ENCODE measurements at regions not wholly inside any gene's neighbourhood (a gene's known extent, or its start where the extent isn't known, plus 50 kb on each side); places are given as distances from the start of the nearest gene placed in this dataset.

- no peak for DNase-seq (ENCODE audit: low read depth in 6 of 9, low spot score in 9 of 9)
- no peaks in the 10 kb centered on the region for H3K4me1 ChIP-seq (ENCODE audit: control insufficient read depth in 2 of 2, insufficient read depth in 2 of 2, low read length in 2 of 2)
Measured at GRCh38 chr3:159146392-159146791, 344.5 kb downstream of the MFSD1 start.

DNA sequence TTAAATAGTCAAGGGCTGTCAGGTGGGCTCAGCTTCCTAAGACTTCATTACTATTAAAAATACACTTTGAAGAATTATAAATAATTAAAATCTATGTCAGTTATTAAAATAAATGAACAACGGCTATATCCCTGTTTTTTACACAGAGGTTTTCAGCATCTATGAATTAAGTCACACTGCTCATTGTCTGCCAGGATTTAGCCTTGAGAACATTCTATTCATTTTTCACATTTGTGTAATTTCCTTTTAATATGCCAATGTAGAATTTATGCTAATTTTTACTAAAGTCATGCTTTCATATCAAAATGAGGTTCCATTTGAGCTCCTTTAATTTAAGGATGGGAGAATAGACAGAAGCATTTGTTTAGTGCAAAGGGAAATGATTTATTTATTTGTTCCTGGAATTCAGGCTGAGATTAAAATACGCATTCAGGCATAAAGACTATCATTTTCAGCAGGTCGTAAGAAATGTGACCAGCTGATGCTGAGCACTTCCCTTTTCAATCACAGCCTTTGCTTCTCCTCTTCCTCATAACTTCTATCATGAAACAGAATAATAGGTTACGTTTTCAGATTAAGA, 345.1 kb downstream of the MFSD1 start:
- no peak overlapping the region for H3K27ac ChIP-seq (ENCODE audit: low read depth in 1 of 2, low read length in 1 of 2)
- H3K36me3 ChIP-seq (ENCODE audit: control insufficient read depth in 2 of 2, insufficient read depth in 2 of 2, low read length in 1 of 2) = no peaks in the 10 kb centered on the region
- H3K27me3 ChIP-seq (ENCODE audit: control insufficient read depth in 2 of 2, insufficient read depth in 1 of 2, low read length in 1 of 2) = no peaks in the 10 kb centered on the region
- H3K4me3 ChIP-seq (ENCODE audit: low read length in 2 of 2) = no peak overlapping the region
- H3K9me3 ChIP-seq (ENCODE audit: control insufficient read depth in 2 of 2, insufficient read depth in 1 of 2, low read length in 1 of 2) = no peaks in the 10 kb centered on the region
- 77% methylated on average over 4 of the region's 4 CpGs for WGBS
- no peak for DNase-seq (ENCODE audit: low read depth in 6 of 9, low spot score in 9 of 9)
- no peaks in the 10 kb centered on the region for H3K4me1 ChIP-seq (ENCODE audit: control insufficient read depth in 2 of 2, insufficient read depth in 2 of 2, low read length in 2 of 2)

More at GRCh38 chr3:159146392-159146791, 344.5 kb downstream of the MFSD1 start:
- H3K4me3 ChIP-seq (ENCODE audit: low read length in 2 of 2) = no peak overlapping the region
- H3K36me3 ChIP-seq (ENCODE audit: control insufficient read depth in 2 of 2, insufficient read depth in 2 of 2, low read length in 1 of 2) = no peaks in the 10 kb centered on the region
- H3K27me3 ChIP-seq (ENCODE audit: control insufficient read depth in 2 of 2, insufficient read depth in 1 of 2, low read length in 1 of 2) = no peaks in the 10 kb centered on the region
- no peaks in the 10 kb centered on the region for H3K9me3 ChIP-seq (ENCODE audit: control insufficient read depth in 2 of 2, insufficient read depth in 1 of 2, low read length in 1 of 2)
- WGBS = 82% methylated on average over 3 of the region's 3 CpGs
- no peak overlapping the region for H3K27ac ChIP-seq (ENCODE audit: low read depth in 1 of 2, low read length in 1 of 2)

DNA sequence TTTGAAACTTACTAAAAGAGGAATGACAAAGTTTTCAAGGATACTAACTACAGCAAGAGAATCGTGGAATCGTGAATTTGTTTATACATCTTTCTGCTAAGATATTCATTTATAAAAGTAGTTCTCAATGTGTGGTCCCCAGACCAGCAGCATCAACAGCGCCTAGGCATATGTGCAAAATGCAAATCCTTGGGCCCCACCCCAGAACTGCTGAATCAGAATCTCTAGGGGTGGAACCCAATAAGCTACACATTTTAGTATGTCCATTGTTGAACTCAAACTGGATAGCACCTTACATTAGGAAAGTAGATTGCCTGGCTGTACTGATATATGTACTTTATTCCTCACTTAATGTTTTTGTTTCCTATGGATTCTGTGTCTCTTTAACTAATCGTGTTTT, 346.0 kb downstream of the MFSD1 start:
- Histone ChIP-seq H3K27me3 (ENCODE audit: control insufficient read depth in 2 of 2, insufficient read depth in 1 of 2, low read length in 1 of 2) (no peaks in the 10 kb centered on the region), H3K4me1 (ENCODE audit: control insufficient read depth in 2 of 2, insufficient read depth in 2 of 2, low read length in 2 of 2) (no peaks in the 10 kb centered on the region), H3K9me3 (ENCODE audit: control insufficient read depth in 2 of 2, insufficient read depth in 1 of 2, low read length in 1 of 2) (no peaks in the 10 kb centered on the region), H3K27ac (ENCODE audit: low read depth in 1 of 2, low read length in 1 of 2) (no peak overlapping the region), H3K36me3 (ENCODE audit: control insufficient read depth in 2 of 2, insufficient read depth in 2 of 2, low read length in 1 of 2) (no peaks in the 10 kb centered on the region), H3K4me3 (ENCODE audit: low read length in 2 of 2) (no peak overlapping the region)
- DNase-seq (ENCODE audit: low read depth in 6 of 9, low spot score in 9 of 9) = no peak
- WGBS = 91% methylated on average over 4 of the region's 4 CpGs

DNA sequence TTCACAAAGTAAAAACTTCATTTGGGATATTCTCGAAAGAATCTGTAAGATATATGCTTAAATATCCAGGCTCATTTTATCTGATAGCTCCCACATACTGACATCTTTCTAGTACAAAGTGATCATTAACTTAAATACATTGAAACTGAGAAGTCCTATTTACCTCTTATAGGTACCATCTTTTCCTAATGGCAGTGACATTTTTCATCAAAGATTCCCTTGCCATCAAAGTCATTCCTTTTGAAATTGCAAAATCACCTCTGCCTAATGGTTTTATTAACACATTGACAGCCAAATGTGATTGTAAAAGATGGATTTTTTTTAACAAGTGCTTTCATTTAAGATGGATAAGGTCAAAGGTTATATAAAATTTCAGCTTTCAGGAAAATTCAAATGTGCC, 346.6 kb downstream of the MFSD1 start:
- no peaks in the 10 kb centered on the region for H3K9me3 ChIP-seq (ENCODE audit: control insufficient read depth in 2 of 2, insufficient read depth in 1 of 2, low read length in 1 of 2)
- no peak for DNase-seq (ENCODE audit: low read depth in 6 of 9, low spot score in 9 of 9)
- H3K27me3 ChIP-seq (ENCODE audit: control insufficient read depth in 2 of 2, insufficient read depth in 1 of 2, low read length in 1 of 2) = no peaks in the 10 kb centered on the region
- 94% methylated on average over 1 of the region's 1 CpG for WGBS
- no peaks in the 10 kb centered on the region for H3K4me1 ChIP-seq (ENCODE audit: control insufficient read depth in 2 of 2, insufficient read depth in 2 of 2, low read length in 2 of 2)
- no peaks in the 10 kb centered on the region for H3K36me3 ChIP-seq (ENCODE audit: control insufficient read depth in 2 of 2, insufficient read depth in 2 of 2, low read length in 1 of 2)
- no peak overlapping the region for H3K27ac ChIP-seq (ENCODE audit: low read depth in 1 of 2, low read length in 1 of 2)
- H3K4me3 ChIP-seq (ENCODE audit: low read length in 2 of 2) = no peak overlapping the region

DNA sequence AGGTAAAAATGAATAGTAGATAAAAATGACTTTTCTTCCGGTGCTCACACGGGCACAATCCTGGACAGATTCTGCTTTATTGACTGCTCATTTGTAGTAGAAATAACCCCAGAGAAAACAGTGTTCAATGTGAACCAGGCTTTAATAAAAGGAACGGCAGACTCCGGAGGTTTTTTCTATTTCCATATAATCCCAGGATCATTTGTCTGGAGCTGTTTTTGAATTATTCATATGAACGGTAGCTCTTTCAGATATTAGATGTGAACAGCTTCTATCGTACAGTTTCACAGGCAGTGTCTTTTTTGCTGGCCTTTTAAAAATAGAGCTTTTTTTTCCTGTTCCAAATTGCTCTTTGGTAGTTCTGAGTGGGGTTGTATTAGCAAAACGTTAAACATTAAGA, 347.3 kb downstream of the MFSD1 start:
- Histone ChIP-seq H3K4me1 (ENCODE audit: control insufficient read depth in 2 of 2, insufficient read depth in 2 of 2, low read length in 2 of 2) (no peaks in the 10 kb centered on the region), H3K36me3 (ENCODE audit: control insufficient read depth in 2 of 2, insufficient read depth in 2 of 2, low read length in 1 of 2) (no peaks in the 10 kb centered on the region), H3K4me3 (ENCODE audit: low read length in 2 of 2) (no peak overlapping the region), H3K27me3 (ENCODE audit: control insufficient read depth in 2 of 2, insufficient read depth in 1 of 2, low read length in 1 of 2) (no peaks in the 10 kb centered on the region), H3K9me3 (ENCODE audit: control insufficient read depth in 2 of 2, insufficient read depth in 1 of 2, low read length in 1 of 2) (no peaks in the 10 kb centered on the region), H3K27ac (ENCODE audit: low read depth in 1 of 2, low read length in 1 of 2) (no peak overlapping the region)
- DNase-seq (ENCODE audit: low read depth in 6 of 9, low spot score in 9 of 9) = no peak
- WGBS = 93% methylated on average over 7 of the region's 7 CpGs

DNA sequence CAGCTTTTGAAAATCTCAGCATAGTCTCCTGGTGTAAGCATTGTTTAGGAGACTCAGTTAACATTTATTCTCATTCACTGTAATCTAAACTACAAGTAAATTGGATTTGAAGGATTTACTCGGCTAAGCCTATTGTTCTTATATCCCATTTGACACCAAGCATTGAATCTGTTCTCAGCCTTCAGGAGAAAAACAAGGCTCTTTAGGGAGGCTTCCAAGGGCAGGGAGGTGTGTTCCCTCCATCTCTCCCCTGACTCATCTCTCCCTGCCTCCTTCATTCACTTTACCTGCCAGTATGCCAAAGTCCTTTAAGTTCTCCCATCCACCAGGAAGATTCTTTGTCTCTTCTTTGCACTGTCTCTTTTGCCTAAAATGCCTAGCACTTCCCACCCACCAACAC, 347.8 kb downstream of the MFSD1 start:
- Histone ChIP-seq H3K27ac (ENCODE audit: low read depth in 1 of 2, low read length in 1 of 2) (no peak overlapping the region), H3K36me3 (ENCODE audit: control insufficient read depth in 2 of 2, insufficient read depth in 2 of 2, low read length in 1 of 2) (no peaks in the 10 kb centered on the region), H3K4me3 (ENCODE audit: low read length in 2 of 2) (no peak overlapping the region), H3K4me1 (ENCODE audit: control insufficient read depth in 2 of 2, insufficient read depth in 2 of 2, low read length in 2 of 2) (no peaks in the 10 kb centered on the region), H3K27me3 (ENCODE audit: control insufficient read depth in 2 of 2, insufficient read depth in 1 of 2, low read length in 1 of 2) (no peaks in the 10 kb centered on the region), H3K9me3 (ENCODE audit: control insufficient read depth in 2 of 2, insufficient read depth in 1 of 2, low read length in 1 of 2) (no peaks in the 10 kb centered on the region)
- WGBS = 86% methylated on average over 1 of the region's 1 CpG
- DNase-seq (ENCODE audit: low read depth in 6 of 9, low spot score in 9 of 9) = no peak

GRCh38 chr3:159150180-159150579, 348.3 kb downstream of the MFSD1 start:
- no peak overlapping the region for H3K4me3 ChIP-seq (ENCODE audit: low read length in 2 of 2)
- H3K4me1 ChIP-seq (ENCODE audit: control insufficient read depth in 2 of 2, insufficient read depth in 2 of 2, low read length in 2 of 2) = no peaks in the 10 kb centered on the region
- 89% methylated on average over 3 of the region's 3 CpGs for WGBS
- DNase-seq (ENCODE audit: low read depth in 6 of 9, low spot score in 9 of 9) = no peak
- no peaks in the 10 kb centered on the region for H3K27me3 ChIP-seq (ENCODE audit: control insufficient read depth in 2 of 2, insufficient read depth in 1 of 2, low read length in 1 of 2)
- no peaks in the 10 kb centered on the region for H3K36me3 ChIP-seq (ENCODE audit: control insufficient read depth in 2 of 2, insufficient read depth in 2 of 2, low read length in 1 of 2)
- H3K27ac ChIP-seq (ENCODE audit: low read depth in 1 of 2, low read length in 1 of 2) = no peak overlapping the region
- no peaks in the 10 kb centered on the region for H3K9me3 ChIP-seq (ENCODE audit: control insufficient read depth in 2 of 2, insufficient read depth in 1 of 2, low read length in 1 of 2)

DNA sequence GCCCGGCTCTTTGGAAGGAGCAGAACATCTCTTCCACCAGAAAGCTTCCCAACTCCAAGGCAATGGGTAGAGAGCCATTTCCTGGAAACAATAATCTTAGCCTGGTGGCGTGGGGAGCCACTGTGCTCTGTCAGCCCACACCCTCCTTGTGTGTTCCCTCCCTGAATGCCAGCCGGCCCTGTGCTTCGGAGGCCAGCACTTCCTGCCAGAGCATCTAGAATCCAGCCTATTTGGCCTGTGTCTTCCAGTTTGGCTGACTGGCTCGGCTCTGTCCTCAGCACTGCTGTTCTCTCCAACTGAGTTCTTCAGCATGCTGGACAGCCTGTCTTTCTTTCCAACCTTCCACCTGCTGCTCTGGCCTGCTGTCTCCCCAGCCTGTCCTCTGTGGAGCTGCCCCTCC, 349.3 kb downstream of the MFSD1 start:
- Histone ChIP-seq H3K27me3 (ENCODE audit: control insufficient read depth in 2 of 2, insufficient read depth in 1 of 2, low read length in 1 of 2) (no peaks in the 10 kb centered on the region), H3K4me3 (ENCODE audit: low read length in 2 of 2) (no peak overlapping the region), H3K27ac (ENCODE audit: low read depth in 1 of 2, low read length in 1 of 2) (no peak overlapping the region), H3K4me1 (ENCODE audit: control insufficient read depth in 2 of 2, insufficient read depth in 2 of 2, low read length in 2 of 2) (no peaks in the 10 kb centered on the region), H3K36me3 (ENCODE audit: control insufficient read depth in 2 of 2, insufficient read depth in 2 of 2, low read length in 1 of 2) (no peaks in the 10 kb centered on the region), H3K9me3 (ENCODE audit: control insufficient read depth in 2 of 2, insufficient read depth in 1 of 2, low read length in 1 of 2) (no peaks in the 10 kb centered on the region)
- WGBS = 66% methylated on average over 5 of the region's 5 CpGs
- DNase-seq (ENCODE audit: low read depth in 6 of 9, low spot score in 9 of 9) = no peak

GRCh38 chr3:159157275-159157674, 355.4 kb downstream of the MFSD1 start:
- H3K36me3 ChIP-seq (ENCODE audit: control insufficient read depth in 2 of 2, insufficient read depth in 2 of 2, low read length in 1 of 2) = no peaks in the 10 kb centered on the region
- H3K27ac ChIP-seq (ENCODE audit: low read depth in 1 of 2, low read length in 1 of 2) = no peak overlapping the region
- no peak for DNase-seq (ENCODE audit: low read depth in 6 of 9, low spot score in 9 of 9)
- no peaks in the 10 kb centered on the region for H3K9me3 ChIP-seq (ENCODE audit: control insufficient read depth in 2 of 2, insufficient read depth in 1 of 2, low read length in 1 of 2)
- H3K4me1 ChIP-seq (ENCODE audit: control insufficient read depth in 2 of 2, insufficient read depth in 2 of 2, low read length in 2 of 2) = no peaks in the 10 kb centered on the region
- H3K4me3 ChIP-seq (ENCODE audit: low read length in 2 of 2) = no peak overlapping the region
- H3K27me3 ChIP-seq (ENCODE audit: control insufficient read depth in 2 of 2, insufficient read depth in 1 of 2, low read length in 1 of 2) = no peaks in the 10 kb centered on the region
- WGBS = 86% methylated on average over 2 of the region's 2 CpGs

GRCh38 chr3:159158213-159158612, 356.4 kb downstream of the MFSD1 start:
- 67% methylated on average over 2 of the region's 2 CpGs for WGBS
- no peaks in the 10 kb centered on the region for H3K4me1 ChIP-seq (ENCODE audit: control insufficient read depth in 2 of 2, insufficient read depth in 2 of 2, low read length in 2 of 2)
- H3K27ac ChIP-seq (ENCODE audit: low read depth in 1 of 2, low read length in 1 of 2) = no peak overlapping the region
- H3K9me3 ChIP-seq (ENCODE audit: control insufficient read depth in 2 of 2, insufficient read depth in 1 of 2, low read length in 1 of 2) = no peaks in the 10 kb centered on the region
- H3K27me3 ChIP-seq (ENCODE audit: control insufficient read depth in 2 of 2, insufficient read depth in 1 of 2, low read length in 1 of 2) = no peaks in the 10 kb centered on the region
- H3K4me3 ChIP-seq (ENCODE audit: low read length in 2 of 2) = no peak overlapping the region
- DNase-seq (ENCODE audit: low read depth in 6 of 9, low spot score in 9 of 9) = no peak
- H3K36me3 ChIP-seq (ENCODE audit: control insufficient read depth in 2 of 2, insufficient read depth in 2 of 2, low read length in 1 of 2) = no peaks in the 10 kb centered on the region

Measured in thymus (tissue), 11 donors.